ENCODE measurements at regions not wholly inside any gene's neighbourhood (a gene's known extent, or its start where the extent isn't known, plus 50 kb on each side); places are given as distances from the start of the nearest gene placed in this dataset.
A peak's percentile ranks its signal among the peaks of the same experiment; 100 is the strongest.
"Not testable (repeated sequence)": the region's sequence is repeated elsewhere in the genome, so short reads cannot be mapped to it uniquely, and the experiment has no call there.

DNA sequence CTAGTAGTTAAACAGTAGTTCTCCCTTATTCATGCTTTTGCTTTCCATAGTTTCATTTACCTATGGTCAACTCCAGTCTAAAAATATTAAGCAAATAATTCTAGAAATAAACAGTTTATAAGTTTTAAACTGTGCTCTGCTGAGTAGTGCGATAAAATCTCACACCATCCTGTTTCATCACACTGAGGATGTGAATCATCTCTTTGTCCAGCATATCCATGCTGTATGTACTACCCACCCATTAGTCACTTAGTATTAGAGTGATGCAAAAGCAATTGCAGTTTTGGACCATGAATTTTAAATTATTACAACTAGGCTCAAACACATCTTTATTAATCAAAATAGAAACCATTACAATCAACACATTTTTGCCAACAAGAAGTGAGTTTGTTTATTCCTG is 187.4 kb downstream of the TEX13C start:
- FAIRE-seq, result no peak

DNA sequence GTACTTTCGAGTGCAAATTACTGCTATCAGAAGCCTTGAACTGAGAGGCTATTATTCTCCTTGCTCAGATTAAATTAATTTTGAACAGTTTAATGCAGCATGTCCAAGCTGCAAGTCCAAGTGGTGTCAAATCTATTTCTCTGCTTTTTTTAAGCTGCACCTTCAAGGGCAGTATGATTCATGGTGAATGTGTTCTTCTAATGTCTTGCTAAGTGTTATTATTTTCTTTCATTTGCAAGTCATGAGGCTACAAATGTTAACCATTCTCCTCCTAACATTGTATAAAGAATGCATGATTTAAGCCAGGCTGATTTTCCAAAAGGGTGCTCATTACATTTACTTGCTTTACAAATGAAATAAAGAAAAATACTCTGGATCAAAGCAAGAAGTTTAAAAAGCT is 200.4 kb downstream of the TEX13C start:
- no peak for FAIRE-seq

DNA sequence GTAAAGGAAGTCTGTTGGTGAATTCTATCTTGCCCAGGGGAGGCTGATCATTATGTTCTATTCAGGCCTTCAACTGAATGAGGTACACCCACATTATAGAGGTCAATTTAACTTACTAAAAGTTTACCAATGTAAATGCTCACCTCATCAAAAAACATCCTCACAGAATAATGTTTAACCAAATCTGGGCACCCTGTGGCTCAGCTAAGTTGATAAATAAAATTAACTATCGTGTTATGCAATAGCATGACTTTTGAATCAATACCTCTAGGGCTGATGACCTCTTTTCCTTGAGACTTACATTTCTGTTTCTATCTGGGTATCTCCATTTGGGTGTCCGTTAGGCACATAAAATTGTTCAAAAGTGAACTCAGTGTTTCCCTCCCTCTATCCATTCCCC is 203.1 kb downstream of the TEX13C start:
- FAIRE-seq, result no peak

GRCh38 chrX:125532411-125533089 is 212.9 kb downstream of the TEX13C start:
- FAIRE-seq, result no peak

GRCh38 chrX:125533352-125533751 is 213.7 kb downstream of the TEX13C start:
- no peak for FAIRE-seq

GRCh38 chrX:125544031-125544660 is 224.5 kb downstream of the TEX13C start:
- FAIRE-seq, result no peak

GRCh38 chrX:125544856-125545255 is 225.2 kb downstream of the TEX13C start:
- FAIRE-seq, result no peak

GRCh38 chrX:125577479-125577878 is 257.8 kb downstream of the TEX13C start:
- FAIRE-seq, result no peak

DNA sequence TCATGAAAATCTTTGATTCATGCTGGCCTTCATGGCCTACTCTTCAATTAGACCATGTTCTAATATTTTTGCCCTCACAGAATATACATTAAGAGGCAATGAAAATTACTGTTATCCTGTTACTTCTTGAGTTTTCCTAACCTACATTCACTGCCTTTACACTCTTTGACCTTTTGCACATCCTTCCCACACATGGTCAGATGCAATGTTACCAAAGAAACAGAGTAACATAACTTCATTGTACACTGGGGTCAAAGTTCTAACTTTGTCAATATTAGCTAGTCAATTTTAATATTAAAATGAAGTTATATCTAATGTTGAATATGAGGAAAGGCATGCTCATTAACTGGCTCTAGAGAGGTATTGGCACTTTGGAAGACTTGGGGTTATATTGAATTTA is 284.8 kb downstream of the TEX13C start:
- peak; percentile 36 for FAIRE-seq

DNA sequence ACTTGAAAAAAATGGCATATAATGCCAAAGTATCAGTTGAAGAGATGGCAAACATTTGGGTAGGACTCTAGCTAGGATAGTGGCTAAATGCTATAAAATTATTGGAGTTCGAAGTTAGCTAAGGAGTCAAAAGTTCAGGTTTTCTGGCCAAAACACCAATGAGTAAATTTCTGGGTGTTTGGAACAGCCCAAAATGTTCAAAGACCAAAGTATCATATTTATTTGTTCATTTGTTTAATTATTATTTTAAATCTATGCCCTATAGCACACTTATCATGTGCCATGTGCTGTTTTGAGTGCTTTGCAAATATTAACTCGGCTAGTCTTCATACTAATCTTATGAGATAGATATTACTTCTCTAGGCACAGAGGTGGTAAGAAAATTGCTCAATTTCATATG is 285.5 kb downstream of the TEX13C start:
- FAIRE-seq, result peak; percentile 41

DNA sequence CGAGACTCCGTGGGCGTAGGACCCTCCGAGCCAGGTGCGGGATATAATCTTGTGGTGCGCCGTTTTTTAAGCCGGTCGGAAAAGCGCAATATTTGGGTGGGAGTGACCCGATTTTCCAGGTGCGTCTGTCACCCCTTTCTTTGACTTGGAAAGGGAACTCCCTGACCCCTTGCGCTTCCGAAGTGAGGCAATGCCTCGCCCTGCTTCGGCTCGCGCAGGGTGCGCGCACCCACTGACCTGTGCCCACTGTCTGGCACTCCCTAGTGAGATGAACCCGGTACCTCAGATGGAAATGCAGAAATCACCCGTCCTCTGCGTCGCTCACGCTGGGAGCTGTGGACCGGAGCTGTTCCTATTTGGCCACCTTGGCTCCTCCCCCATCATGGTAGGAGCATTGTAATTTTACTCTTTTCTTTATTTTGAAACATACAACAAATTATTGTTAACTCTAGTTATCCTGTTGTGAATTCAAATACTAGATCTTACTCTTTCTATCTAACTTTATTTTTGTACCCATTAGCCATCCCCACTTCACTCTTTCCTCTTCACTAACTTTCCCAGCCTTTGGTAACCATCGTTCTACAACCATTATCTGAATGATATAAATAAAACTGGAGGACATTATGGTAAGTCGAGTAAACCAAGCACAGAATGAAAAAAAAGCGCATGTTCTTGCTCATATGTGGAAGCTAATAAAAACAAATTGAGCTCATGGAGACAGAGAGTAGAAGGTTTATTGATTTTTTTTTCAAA is 295.1 kb downstream of the TEX13C start:
- not testable (repeated sequence) for FAIRE-seq

- FAIRE-seq, result no peak
Observed at GRCh38 chrX:125620715-125621587, 301.3 kb downstream of the TEX13C start.

DNA sequence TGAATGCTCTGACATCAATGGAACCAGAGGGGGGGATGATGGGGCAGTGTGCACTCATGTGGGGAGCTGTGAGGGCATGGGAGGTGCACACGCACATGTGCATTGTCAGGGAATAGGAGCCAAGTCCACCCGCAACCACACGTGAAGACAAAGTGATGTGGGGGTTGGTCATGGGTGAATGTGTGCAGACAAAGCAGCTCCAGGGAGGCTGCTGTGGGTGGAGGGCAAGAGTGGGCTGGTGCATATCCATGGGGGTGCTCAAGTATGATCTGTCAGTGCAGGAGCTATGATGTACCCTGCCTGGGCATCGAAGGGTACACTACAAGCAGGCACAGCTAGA is 301.9 kb downstream of the TEX13C start:
- no peak for FAIRE-seq

- no peak for FAIRE-seq
Observed at GRCh38 chrX:125622899-125623298, 303.2 kb downstream of the TEX13C start.

- FAIRE-seq, result no peak
Observed at GRCh38 chrX:125627676-125628075, 308.0 kb downstream of the TEX13C start.

DNA sequence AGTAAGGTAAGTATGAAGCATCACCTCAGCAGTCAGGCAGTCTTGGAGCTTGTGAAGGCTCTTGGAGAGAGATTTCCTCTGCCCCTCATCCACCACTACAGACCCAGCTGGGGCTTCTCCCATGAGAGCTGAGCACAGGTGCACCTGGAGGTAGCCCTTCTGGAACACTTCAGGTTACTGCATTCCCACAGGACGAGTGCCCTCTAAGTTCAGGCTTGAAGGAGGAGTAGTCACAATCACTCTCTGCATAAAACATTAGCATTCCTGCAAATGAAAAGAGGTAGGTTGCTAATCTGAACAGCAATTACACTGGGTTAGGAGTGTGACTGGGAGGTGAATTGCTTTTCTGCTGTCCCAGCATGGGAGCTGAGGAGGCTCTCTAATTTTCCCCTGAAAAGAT is 308.8 kb downstream of the TEX13C start:
- no peak for FAIRE-seq

- FAIRE-seq, result no peak
Observed at GRCh38 chrX:125641405-125641804, 321.7 kb downstream of the TEX13C start.

- FAIRE-seq, result no peak
Observed at GRCh38 chrX:125646195-125646594, 326.5 kb downstream of the TEX13C start.

DNA sequence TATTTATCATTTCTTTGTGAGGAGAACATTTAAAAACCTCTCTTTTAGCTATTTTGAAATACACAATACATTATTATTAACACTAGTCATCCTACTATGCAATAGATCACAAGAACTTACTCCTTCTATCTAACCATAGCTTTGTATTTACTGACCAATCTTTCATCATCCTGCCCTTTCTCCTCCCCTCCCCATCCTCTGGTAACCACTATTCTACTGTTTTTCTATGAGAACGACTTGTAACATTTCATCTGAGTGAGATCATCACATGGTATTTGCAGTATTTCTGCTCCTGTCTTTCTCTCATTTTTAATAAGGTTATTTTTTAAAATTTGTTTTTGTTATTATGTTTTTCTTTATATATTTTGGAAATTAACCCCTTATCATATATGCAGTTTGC is 331.8 kb downstream of the TEX13C start:
- no peak for FAIRE-seq

GRCh38 chrX:125654501-125654900 is 334.8 kb downstream of the TEX13C start:
- no peak for FAIRE-seq

DNA sequence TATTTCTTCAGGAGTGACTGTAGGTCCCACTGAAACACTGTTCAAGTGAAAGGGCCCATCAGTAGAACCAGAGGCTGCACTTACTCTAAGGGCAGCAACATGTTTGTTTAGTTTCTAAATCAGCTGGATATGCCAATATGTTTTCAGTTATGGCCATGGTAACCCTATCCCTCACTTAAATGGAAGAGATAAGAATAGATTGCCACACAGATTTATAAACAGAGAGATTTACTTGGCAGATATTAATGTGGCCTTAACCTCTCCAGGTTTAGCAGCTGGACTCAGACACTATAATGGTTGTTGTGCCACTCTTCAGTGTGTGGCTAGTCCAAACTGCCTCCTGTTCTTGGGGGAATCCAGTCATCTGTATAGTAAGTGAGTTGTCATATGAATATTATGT is 354.1 kb downstream of the TEX13C start:
- no peak for FAIRE-seq

- FAIRE-seq, result no peak
Observed at GRCh38 chrX:125678258-125678657, 358.6 kb downstream of the TEX13C start.

- FAIRE-seq, result no peak
Observed at GRCh38 chrX:125680366-125680765, 360.7 kb downstream of the TEX13C start.
